HepG2 (cell line): ENCODE measurements at regions not wholly inside any gene's neighbourhood (a gene's known extent, or its start where the extent isn't known, plus 50 kb on each side); places are given as distances from the start of the nearest gene placed in this dataset.

ENCODE experiments used
- ATAC-seq: fragments of 200-7000 bp; cut with Tn5 transposase; 3 replicates; pipeline ENCODE4 v1.9.1; 2020; ENCODE audit warnings: mild to moderate bottlenecking, moderate library complexity
- BruUV-seq: library from RNA; stranded (reverse); fragments of 400-500 nt; replicated peaks from 2 replicates; lab custom pipeline; 2021; lab: Mats Ljungman, UMichigan
- CTCF ChIA-PET: fragments of 300-600 bp; formaldehyde crosslinking; extraction: SDS; loops from one replicate; lab custom pipeline; 2021; ENCODE audit warnings: low total read pairs, inconsistent platforms, low intra/inter-chr PET ratio; lab: Yijun Ruan, JAX
- POLR2A ChIA-PET: fragments of 350-600 bp; sonication (Branson Sonifier 250); formaldehyde crosslinking; loops from one replicate; lab custom pipeline; 2020; ENCODE audit warnings: antibody characterized with exemption, inconsistent platforms; lab: Yijun Ruan, JAX
- DNase-seq: peaks from one replicate; pipeline ENCODE4 v3.0.0-alpha.2; 2015; ENCODE audit warnings: low spot score
- FAIRE-seq: peaks from 3 replicates; lab custom pipeline; 2011; peaks lifted over from hg19 to GRCh38; lab: Jason Lieb, UNC
- H2AFZ ChIP-seq: one replicate; pipeline ENCODE4 v1.6.1; 2011; ENCODE audit warnings: low read length, inconsistent platforms
- H3K27ac ChIP-seq: fragments of 300-600 bp; 3 replicates; pipeline ENCODE4 v1.8.0; 2011; ENCODE audit warnings: mixed run types, mild to moderate bottlenecking, mixed read lengths, low read length, inconsistent platforms; ENCODE audit not compliant: insufficient read depth; ENCODE audit errors: extremely low read length
- H3K27me3 ChIP-seq, 2 experiments: fragments of 200-600 bp in 1 of 2; 2 replicates in 1 of 2; 3 replicates in 1 of 2; pipeline versions ENCODE4 v1.6.0 to v1.8.0; 2011; ENCODE audit warnings: low read length in 2 of 2, mild to moderate bottlenecking in 2 of 2, moderate library complexity in 2 of 2, inconsistent platforms in 1 of 2; ENCODE audit not compliant: insufficient read depth in 2 of 2, control insufficient read depth in 1 of 2
- H3K36me3 ChIP-seq, 2 experiments: fragments of 200-600 bp in 1 of 2; replicated peaks in 1 of 2; 2 replicates in 1 of 2; 3 replicates in 1 of 2; pipeline versions ENCODE4 v1.5.1 to v1.8.0; 2011; ENCODE audit warnings: low read length in 2 of 2, inconsistent platforms in 1 of 2; ENCODE audit not compliant: insufficient read depth in 2 of 2, control insufficient read depth in 1 of 2
- H3K4me1 ChIP-seq: 2 replicates; pipeline ENCODE4 v1.5.1; 2012; ENCODE audit warnings: low read length, inconsistent platforms; ENCODE audit not compliant: insufficient read depth
- H3K4me2 ChIP-seq: 2 replicates; pipeline ENCODE4 v1.6.0; 2011; ENCODE audit warnings: low read depth, low read length, inconsistent platforms
- H3K4me3 ChIP-seq, 3 experiments: fragments of 200-600 bp in 1 of 3; sonication (generic), shearing (Covaris generic) in 1 of 3; replicated peaks in 1 of 3; 2 replicates each; pipeline ENCODE4 v1.5.1; 2011 to 2016; ENCODE audit warnings: low read length in 3 of 3, inconsistent platforms in 2 of 3, low read depth in 2 of 3, mild to moderate bottlenecking in 2 of 3, control low read depth in 1 of 3, mixed read lengths in 1 of 3; ENCODE audit not compliant: insufficient read depth in 1 of 3
- H3K79me2 ChIP-seq: one replicate; pipeline ENCODE4 v1.6.1; 2011; ENCODE audit warnings: low read length, inconsistent platforms; ENCODE audit not compliant: insufficient read depth
- H3K9ac ChIP-seq: 2 replicates; pipeline ENCODE4 v1.6.0; 2011; ENCODE audit warnings: mild to moderate bottlenecking, low read depth, low read length, inconsistent platforms; ENCODE audit not compliant: insufficient read depth
- H3K9me3 ChIP-seq: 2 replicates; pipeline ENCODE4 v1.5.1; 2012; ENCODE audit warnings: mild to moderate bottlenecking, low read length
- H4K20me1 ChIP-seq: 2 replicates; pipeline ENCODE4 v1.6.0; 2011; ENCODE audit warnings: inconsistent platforms, mild to moderate bottlenecking, low read length, moderate library complexity; ENCODE audit not compliant: insufficient read depth
- HNRNPK ChIP-seq: fragments of 200-400 bp; formaldehyde crosslinking; IDR thresholded peaks from 2 replicates; pipeline ENCODE4 v1.6.1; 2018; ENCODE audit warnings: low read length, low read depth, moderate library complexity, mild to moderate bottlenecking; ENCODE audit not compliant: poor library complexity, severe bottlenecking
- MAFK ChIP-seq, 2 experiments: IDR thresholded peaks in 1 of 2; conservative IDR thresholded peaks in 1 of 2; 2 replicates each; pipeline ENCODE4 v1.6.1; 2011; ENCODE audit warnings: improper control_type of control experiment in 2 of 2, low read length in 2 of 2
- PHF20 ChIP-seq: sonication (generic); formaldehyde crosslinking; IDR thresholded peaks from 2 replicates; pipeline ENCODE4 v1.5.0; 2020; ENCODE audit warnings: mild to moderate bottlenecking, missing genetic modification reagents
- REST ChIP-seq, 2 experiments: IDR thresholded peaks; 2 replicates each; pipeline ENCODE4 v1.6.1; 2011 to 2012; ENCODE audit warnings: low read length in 2 of 2, borderline replicate concordance in 1 of 2, low read depth in 1 of 2, mild to moderate bottlenecking in 1 of 2, moderate library complexity in 1 of 2
- ZMYM4 ChIP-seq: sonication (generic); formaldehyde crosslinking; IDR thresholded peaks from 2 replicates; pipeline ENCODE4 v1.8.1; 2023; ENCODE audit warnings: mild to moderate bottlenecking, missing genetic modification reagents
- ZNF224 ChIP-seq: sonication (generic); formaldehyde crosslinking; IDR thresholded peaks from 2 replicates; pipeline ENCODE4 v1.5.0; 2020; ENCODE audit warnings: mild to moderate bottlenecking, missing genetic modification reagents
- ZNF512 ChIP-seq: sonication (generic); formaldehyde crosslinking; IDR thresholded peaks from 2 replicates; pipeline ENCODE4 v1.4.0; 2020; ENCODE audit warnings: mild to moderate bottlenecking, missing genetic modification reagents
- ZNF512B ChIP-seq: sonication (generic); formaldehyde crosslinking; IDR thresholded peaks from 2 replicates; pipeline ENCODE4 v1.5.1; 2020; ENCODE audit warnings: missing genetic modification reagents, mild to moderate bottlenecking, borderline replicate concordance
- ZNF724P ChIP-seq: sonication (generic); formaldehyde crosslinking; IDR thresholded peaks from 2 replicates; pipeline ENCODE4 v1.8.0; 2022; ENCODE audit warnings: missing genetic modification reagents, borderline replicate concordance
- WGBS: methylation state at CpG from one replicate; pipeline ENCODE4 v1.1.6; 2017; ENCODE audit warnings: low lambda C conversion rate; 5-methylcytosine and 5-hydroxymethylcytosine counted together
- in situ Hi-C: cut with HindIII; loops from 2 replicates; pipeline ENCODE4 v1.10.0; 2017; ENCODE audit warnings: low pct_unique_long_range_greater_than_20kb; ENCODE audit not compliant: extremely low pct_ligation_motif_present
- intact Hi-C: fragments of 100-400 bp; cut with micrococcal nuclease; formaldehyde crosslinking; loops from one replicate; pipeline ENCODE4 v1.10.0; 2022; ENCODE audit not compliant: unreplicated experiment

GRCh38 chrX:22559506-22559905 is 286.8 kb downstream of the CBLL2 start:
- H3K9ac ChIP-seq: no peak overlapping the region
- 3% methylated on average over 4 of the region's 4 CpGs for WGBS
- intact Hi-C loops: no loop called here
- ATAC-seq (no peak), DNase-seq (no peak), FAIRE-seq (no peak)
- no peak overlapping the region for H3K4me2 ChIP-seq
- H3K4me3 ChIP-seq: no peak overlapping the region
- no peaks in the 10 kb centered on the region for H4K20me1 ChIP-seq
- no peaks in the 10 kb centered on the region for H3K27me3 ChIP-seq
- no peaks in the 10 kb centered on the region for H3K79me2 ChIP-seq
- no peaks in the 10 kb centered on the region for H3K9me3 ChIP-seq
- TF ChIP-seq ZNF724P (CRISPR knock-in tag) (no peak), ZNF512 (no peak), ZMYM4 (CRISPR knock-in tag) (no peak), ZNF224 (CRISPR knock-in tag) (no peak), MAFK (conservative IDR thresholded peaks at IDR 0.05 in 1 of 2, IDR thresholded peaks at IDR 0.05 in 1 of 2; ENCODE audit: low read length in 2 of 2) (no peak)
- BruUV-seq: no TSS peak
- no peaks in the 10 kb centered on the region for H3K36me3 ChIP-seq
- no peak overlapping the region for H3K27ac ChIP-seq
- ChIA-PET CTCF (no interaction called here), POLR2A (no interaction called here)
- H2AFZ ChIP-seq: no peak overlapping the region
- no peaks in the 10 kb centered on the region for H3K4me1 ChIP-seq
- in situ Hi-C loops: no loop called here

- CTCF ChIA-PET: no interaction called here
- Histone ChIP-seq H3K9me3 (no peaks in the 10 kb centered on the region), H3K36me3 (no peaks in the 10 kb centered on the region), H3K9ac (no peak overlapping the region), H3K4me1 (no peaks in the 10 kb centered on the region), H4K20me1 (no peaks in the 10 kb centered on the region), H3K27ac (no peak overlapping the region), H3K79me2 (no peaks in the 10 kb centered on the region), H3K4me3 (no peak overlapping the region), H3K4me2 (no peak overlapping the region), H2AFZ (no peak overlapping the region), H3K27me3 (no peaks in the 10 kb centered on the region)
- ATAC-seq (no peak), DNase-seq (no peak), FAIRE-seq (no peak)
- in situ Hi-C loops: no loop called here
- WGBS: 0% methylated on average over 1 of the region's 1 CpG
- BruUV-seq: no TSS peak
- POLR2A ChIA-PET: no interaction called here
- intact Hi-C loops: no loop called here
- TF ChIP-seq ZNF512B (no peak), REST (IDR thresholded peaks at IDR 0.05; ENCODE audit: borderline replicate concordance in 1 of 2, low read depth in 1 of 2, low read length in 2 of 2) (no peak), HNRNPK (no peak), PHF20 (CRISPR knock-in tag) (no peak), ZNF724P (CRISPR knock-in tag) (no peak)
Observed at GRCh38 chrX:22575161-22575845, 302.6 kb downstream of the CBLL2 start.
